ENCODE measurements at regions not wholly inside any gene's neighbourhood (a gene's known extent, or its start where the extent isn't known, plus 50 kb on each side); places are given as distances from the start of the nearest gene placed in this dataset.
"Not testable (repeated sequence)": the region's sequence is repeated elsewhere in the genome, so short reads cannot be mapped to it uniquely, and the experiment has no call there.

- DNase-seq (ENCODE audit: low read depth) = no peak
Measured at GRCh38 chr1:30108186-30108585, 615.2 kb downstream of the MATN1 start.

- peak; percentile 11 for DNase-seq (ENCODE audit: low read depth)
Measured at GRCh38 chr1:30106125-30106524, 617.3 kb downstream of the MATN1 start.

GRCh38 chr1:30104551-30104950, 618.8 kb downstream of the MATN1 start:
- DNase-seq (ENCODE audit: low read depth) = no peak

GRCh38 chr1:30103708-30104411, 619.5 kb downstream of the MATN1 start:
- no peak for DNase-seq (ENCODE audit: low read depth)

GRCh38 chr1:30102605-30103004, 620.8 kb downstream of the MATN1 start:
- no peak for DNase-seq (ENCODE audit: low read depth)

GRCh38 chr1:30101487-30102227, 621.7 kb downstream of the MATN1 start:
- DNase-seq (ENCODE audit: low read depth) = no peak

- no peak for DNase-seq (ENCODE audit: low read depth)
Measured at GRCh38 chr1:30101016-30101415, 622.4 kb downstream of the MATN1 start.

GRCh38 chr1:30100524-30100862, 622.9 kb downstream of the MATN1 start:
- DNase-seq (ENCODE audit: low read depth) = no peak

- DNase-seq (ENCODE audit: low read depth) = no peak
Measured at GRCh38 chr1:30099587-30100523, 623.5 kb downstream of the MATN1 start.

- DNase-seq (ENCODE audit: low read depth) = not testable (repeated sequence)
Measured at GRCh38 chr1:30097851-30098250, 625.5 kb downstream of the MATN1 start.

GRCh38 chr1:30095451-30096025, 627.8 kb downstream of the MATN1 start:
- no peak for DNase-seq (ENCODE audit: low read depth)

GRCh38 chr1:30095051-30095450, 628.3 kb downstream of the MATN1 start:
- DNase-seq (ENCODE audit: low read depth) = no peak

GRCh38 chr1:30092051-30092858, 631.1 kb downstream of the MATN1 start:
- DNase-seq (ENCODE audit: low read depth) = no peak

- DNase-seq (ENCODE audit: low read depth) = no peak
Measured at GRCh38 chr1:30090162-30090820, 633.1 kb downstream of the MATN1 start.

- no peak for DNase-seq (ENCODE audit: low read depth)
Measured at GRCh38 chr1:30089024-30089430, 634.4 kb downstream of the MATN1 start.

- no peak for DNase-seq (ENCODE audit: low read depth)
Measured at GRCh38 chr1:30088594-30088993, 634.8 kb downstream of the MATN1 start.

GRCh38 chr1:30087465-30087864, 635.9 kb downstream of the MATN1 start:
- no peak for DNase-seq (ENCODE audit: low read depth)

- no peak for DNase-seq (ENCODE audit: low read depth)
Measured at GRCh38 chr1:30085811-30086770, 637.3 kb downstream of the MATN1 start.
